T-cell (primary cell): ENCODE measurements at regions not wholly inside any gene's neighbourhood (a gene's known extent, or its start where the extent isn't known, plus 50 kb on each side); places are given as distances from the start of the nearest gene placed in this dataset.

Experiments used
- ATAC-seq, 4 experiments: fragments of 200-7000 bp in 3 of 4; fragments of 150-1000 bp in 1 of 4; cut with Tn5 transposase; replicated peaks in 1 of 4; 1 replicate in 3 of 4; 2 replicates in 1 of 4; pipeline ENCODE4 v1.10.0; 2021; ENCODE audit warnings: moderate library complexity in 3 of 4, mild to moderate bottlenecking in 2 of 4, moderate number of reproducible peaks in 1 of 4
- CTCF ChIA-PET, 2 donors: fragments of 300-600 bp; sonication (Branson Sonifier 250); formaldehyde crosslinking; loops; one replicate each; lab custom pipeline; 2022; ENCODE audit warnings: antibody characterized with exemption in 2 of 2; lab: Charles Lee
- POLR2A ChIA-PET, 2 donors: fragments of 300-600 bp; sonication (Branson Sonifier 250); formaldehyde crosslinking; loops; one replicate each; lab custom pipeline; 2022; ENCODE audit warnings: antibody characterized with exemption in 2 of 2; lab: Charles Lee
- DNase-seq, 35 experiments: peaks; one replicate each; pipeline versions ENCODE4 v3.0.0 to v3.0.0-alpha.2; 2013 to 2023
- H3K27ac ChIP-seq: one replicate; pipeline ENCODE4 v1.5.1; 2013; ENCODE audit warnings: low read length
- H3K27me3 ChIP-seq, 2 experiments: replicated peaks in 1 of 2; 1 replicate in 1 of 2; 2 replicates in 1 of 2; pipeline versions ENCODE4 v1.6.1 to v1.7.0; 2013; ENCODE audit warnings: low read length in 1 of 2, mixed read lengths in 1 of 2; ENCODE audit not compliant: control insufficient read depth in 2 of 2, insufficient read depth in 2 of 2; ENCODE audit errors: extremely low read depth in 1 of 2
- H3K36me3 ChIP-seq, 2 donors: 1 replicate in 1 of 2; 2 replicates in 1 of 2; pipeline versions ENCODE4 v1.6.1 to v1.7.0; 2013; ENCODE audit warnings: low read length in 1 of 2; ENCODE audit not compliant: control insufficient read depth in 2 of 2, insufficient read depth in 1 of 2; ENCODE audit errors: extremely low read depth in 1 of 2
- H3K4me1 ChIP-seq, 2 experiments: 1 replicate in 1 of 2; 2 replicates in 1 of 2; pipeline versions ENCODE4 v1.6.1 to v1.7.0; 2013; ENCODE audit warnings: low read length in 2 of 2, mixed read lengths in 1 of 2; ENCODE audit not compliant: insufficient read depth in 2 of 2, control insufficient read depth in 1 of 2; ENCODE audit errors: extremely low read depth in 1 of 2
- H3K4me3 ChIP-seq, 2 donors: 1 replicate in 1 of 2; 2 replicates in 1 of 2; pipeline versions ENCODE4 v1.5.1 to v1.7.0; 2013; ENCODE audit warnings: mild to moderate bottlenecking in 2 of 2, low read length in 1 of 2, moderate library complexity in 1 of 2; ENCODE audit not compliant: control insufficient read depth in 1 of 2; ENCODE audit errors: extremely low read depth in 1 of 2
- H3K9me3 ChIP-seq: 2 replicates; pipeline ENCODE4 v1.7.0; 2013
- H3K27ac Mint-ChIP-seq, 2 donors: one replicate each; pipeline ENCODE4 v1.8.0; 2020 to 2021; ENCODE audit warnings: mild to moderate bottlenecking in 2 of 2, mixed read lengths in 2 of 2
- H3K27me3 Mint-ChIP-seq, 2 donors: one replicate each; pipeline ENCODE4 v1.8.0; 2021 to 2022; ENCODE audit warnings: mixed read lengths in 2 of 2
- H3K36me3 Mint-ChIP-seq: one replicate; pipeline ENCODE4 v1.8.0; 2021; ENCODE audit warnings: mixed read lengths
- H3K4me1 Mint-ChIP-seq, 3 donors: one replicate each; pipeline ENCODE4 v1.8.0; 2020 to 2022; ENCODE audit warnings: mixed read lengths in 3 of 3, mild to moderate bottlenecking in 1 of 3
- H3K4me3 Mint-ChIP-seq, 3 donors: one replicate each; pipeline ENCODE4 v1.8.0; 2020 to 2022; ENCODE audit warnings: mild to moderate bottlenecking in 3 of 3, mixed read lengths in 3 of 3, moderate library complexity in 3 of 3
- H3K9me3 Mint-ChIP-seq, 3 donors: one replicate each; pipeline ENCODE4 v1.8.0; 2020 to 2022; ENCODE audit warnings: mixed read lengths in 3 of 3
- WGBS: methylation state at CpG from one replicate; pipeline ENCODE4 v1.1.5; 2013; ENCODE audit warnings: missing lambda C conversion rate; ENCODE audit not compliant: insufficient coverage; 5-methylcytosine and 5-hydroxymethylcytosine counted together

DNA sequence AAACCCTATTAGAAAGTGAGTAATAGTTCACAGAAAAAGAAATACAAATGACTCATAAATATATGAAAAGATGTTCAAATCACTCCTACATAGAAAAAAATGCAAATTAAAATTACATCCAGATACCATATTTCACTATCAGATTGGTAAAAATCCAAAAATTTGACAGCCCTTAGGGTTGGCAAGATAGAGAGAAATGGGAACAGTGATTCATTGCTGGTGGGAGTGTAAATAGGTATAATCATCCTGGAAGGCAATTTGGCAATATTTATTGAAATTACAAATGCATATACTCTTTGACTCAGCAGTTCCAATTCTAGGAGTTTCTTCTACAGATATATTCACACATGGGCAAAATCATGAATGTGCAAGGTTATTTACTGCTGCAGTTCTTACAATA is 273.5 kb downstream of the NR2F1-AS1 start:
- Histone ChIP-seq H3K27ac (no peak overlapping the region), H3K4me1 (no peaks in the 10 kb centered on the region), H3K9me3 (no peaks in the 10 kb centered on the region), H3K36me3 (no peaks in the 10 kb centered on the region), H3K27me3 (no peaks in the 10 kb centered on the region), H3K4me3 (no peak overlapping the region)
- Mint-ChIP-seq H3K36me3 (no peaks in the 10 kb centered on the region), H3K27me3 (peaks cover 0 to 3% of the 10 kb centered on the region in 2 donors), H3K4me1 (no peaks in the 10 kb centered on the region), H3K9me3 (peaks cover 0 to 2% (median 0%) of the 10 kb centered on the region in 3 donors), H3K4me3 (no peak overlapping the region), H3K27ac (no peak overlapping the region)
- no peak for DNase-seq
- CTCF ChIA-PET: no interaction called here
- POLR2A ChIA-PET: no interaction called here
- ATAC-seq: no peak

- H3K4me3 Mint-ChIP-seq: no peak overlapping the region
- Histone ChIP-seq H3K27ac (no peak overlapping the region), H3K27me3 (no peaks in the 10 kb centered on the region), H3K9me3 (no peaks in the 10 kb centered on the region), H3K4me3 (no peak overlapping the region), H3K36me3 (no peaks in the 10 kb centered on the region), H3K4me1 (no peaks in the 10 kb centered on the region)
- no peaks in the 10 kb centered on the region for H3K36me3 Mint-ChIP-seq
- H3K4me1 Mint-ChIP-seq: no peaks in the 10 kb centered on the region
- ChIA-PET CTCF (no interaction called here), POLR2A (no interaction called here)
- WGBS: 69% methylated on average over 2 of the region's 4 CpGs
- DNase-seq: no peak
- peaks cover 0 to 3% of the 10 kb centered on the region in 2 donors for H3K27me3 Mint-ChIP-seq
- no peak overlapping the region for H3K27ac Mint-ChIP-seq
- H3K9me3 Mint-ChIP-seq: peaks cover 0 to 2% (median 0%) of the 10 kb centered on the region in 3 donors
- no peak for ATAC-seq
Measured at GRCh38 chr5:93305984-93306383, 275.0 kb downstream of the NR2F1-AS1 start.

DNA sequence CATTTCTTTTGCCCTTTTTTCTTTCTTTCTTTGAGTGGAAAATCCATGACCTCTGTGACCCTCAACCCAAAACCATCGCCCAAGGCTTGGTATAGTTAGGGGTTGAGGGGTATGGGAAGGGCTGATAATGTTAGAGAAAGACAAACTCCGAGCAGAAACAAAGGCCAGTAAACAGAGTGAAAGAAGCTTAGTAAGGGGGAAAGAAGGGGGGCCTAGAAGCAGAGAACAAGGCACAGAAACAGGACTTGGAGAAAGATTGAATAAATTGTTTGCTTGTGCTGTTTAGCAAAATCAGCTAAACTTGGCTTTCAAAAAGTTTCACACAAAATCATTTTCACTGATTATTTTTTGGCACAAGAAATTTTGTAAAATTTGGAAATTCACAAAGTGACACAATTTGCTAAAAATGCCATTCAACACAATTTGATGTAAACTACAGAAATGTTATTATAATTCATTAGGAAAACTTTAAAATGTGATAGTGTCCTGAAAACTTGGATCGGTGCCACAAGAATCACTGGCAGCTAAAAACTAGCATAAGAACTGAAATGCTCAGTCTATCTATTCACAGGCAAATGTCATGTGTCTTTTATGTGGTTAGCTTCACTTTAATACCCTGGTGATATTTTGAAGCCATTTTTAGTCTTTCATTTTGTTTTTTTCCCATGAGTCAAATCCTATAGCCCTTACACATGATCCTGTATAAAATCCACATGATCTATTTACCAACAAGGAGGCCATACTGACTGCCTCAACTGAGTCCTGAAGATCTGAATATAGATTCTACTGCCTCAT is 276.4 kb downstream of the NR2F1-AS1 start:
- WGBS: no CpG with 5 or more reads among the region's 3 CpGs
- ATAC-seq (no peak), DNase-seq (no peak)
- no peak overlapping the region for H3K27ac Mint-ChIP-seq
- H3K36me3 ChIP-seq: no peaks in the 10 kb centered on the region
- no peaks in the 10 kb centered on the region for H3K4me1 Mint-ChIP-seq
- H3K9me3 Mint-ChIP-seq: no peaks in the 10 kb centered on the region
- ChIA-PET CTCF (no interaction called here), POLR2A (no interaction called here)
- H3K4me1 ChIP-seq: no peaks in the 10 kb centered on the region
- H3K4me3 Mint-ChIP-seq: no peak overlapping the region
- H3K27ac ChIP-seq: no peak overlapping the region
- H3K27me3 ChIP-seq: no peaks in the 10 kb centered on the region
- H3K9me3 ChIP-seq: no peaks in the 10 kb centered on the region
- H3K36me3 Mint-ChIP-seq: no peaks in the 10 kb centered on the region
- H3K27me3 Mint-ChIP-seq: peaks cover 0 to 3% of the 10 kb centered on the region in 2 donors
- H3K4me3 ChIP-seq: no peak overlapping the region

DNA sequence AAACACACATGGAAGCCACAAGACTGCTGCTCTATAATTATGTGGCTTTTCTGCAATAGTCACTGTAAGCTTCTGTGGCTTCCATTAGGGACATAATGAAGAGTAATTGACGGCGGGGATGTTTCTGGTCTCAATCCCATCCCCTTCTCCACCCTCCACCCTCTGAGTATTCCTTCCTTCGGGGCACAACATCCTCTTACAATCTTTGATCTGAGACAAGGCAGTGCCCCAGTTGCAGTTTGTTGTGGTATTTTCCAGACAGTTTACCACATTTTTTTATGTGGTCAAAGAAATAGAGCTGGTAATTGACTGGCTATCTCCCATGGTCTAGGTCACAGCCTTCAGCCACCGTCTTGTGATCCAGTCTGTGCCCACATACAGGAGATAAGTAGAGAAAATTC is 277.7 kb downstream of the NR2F1-AS1 start:
- no peaks in the 10 kb centered on the region for H3K9me3 Mint-ChIP-seq
- Histone ChIP-seq H3K27me3 (no peaks in the 10 kb centered on the region), H3K9me3 (no peaks in the 10 kb centered on the region), H3K4me1 (no peaks in the 10 kb centered on the region), H3K4me3 (no peak overlapping the region), H3K36me3 (no peaks in the 10 kb centered on the region), H3K27ac (no peak overlapping the region)
- WGBS: no CpG with 5 or more reads among the region's 4 CpGs
- POLR2A ChIA-PET: no interaction called here
- CTCF ChIA-PET: no interaction called here
- H3K27me3 Mint-ChIP-seq: no peaks in the 10 kb centered on the region
- no peaks in the 10 kb centered on the region for H3K36me3 Mint-ChIP-seq
- H3K27ac Mint-ChIP-seq: no peak overlapping the region
- no peak overlapping the region for H3K4me3 Mint-ChIP-seq
- ATAC-seq (no peak), DNase-seq (no peak)
- no peaks in the 10 kb centered on the region for H3K4me1 Mint-ChIP-seq

- CTCF ChIA-PET: no interaction called here
- H3K36me3 ChIP-seq: no peaks in the 10 kb centered on the region
- WGBS: 83% methylated on average over 1 of the region's 4 CpGs
- no peak overlapping the region for H3K27ac ChIP-seq
- no peaks in the 10 kb centered on the region for H3K27me3 Mint-ChIP-seq
- no peak overlapping the region for H3K4me3 Mint-ChIP-seq
- H3K4me1 Mint-ChIP-seq: no peaks in the 10 kb centered on the region
- no peak for ATAC-seq
- DNase-seq: no peak
- no peak overlapping the region for H3K4me3 ChIP-seq
- H3K9me3 Mint-ChIP-seq: no peaks in the 10 kb centered on the region
- H3K4me1 ChIP-seq: no peaks in the 10 kb centered on the region
- no peaks in the 10 kb centered on the region for H3K9me3 ChIP-seq
- POLR2A ChIA-PET: interaction anchor here in 1 of 2 donors (0.6 kb wide), 1 partner anchor 1649 kb away, joined by 4 read pairs; no protein-coding TSS in a partner anchor
- H3K27ac Mint-ChIP-seq: no peak overlapping the region
- H3K27me3 ChIP-seq: no peaks in the 10 kb centered on the region
- H3K36me3 Mint-ChIP-seq: no peaks in the 10 kb centered on the region
Measured at GRCh38 chr5:93302711-93303110, 278.3 kb downstream of the NR2F1-AS1 start.

GRCh38 chr5:93300945-93301344 is 280.1 kb downstream of the NR2F1-AS1 start:
- ChIA-PET CTCF (no interaction called here), POLR2A (no interaction called here)
- no peak overlapping the region for H3K27ac Mint-ChIP-seq
- H3K27ac ChIP-seq: no peak overlapping the region
- no peak for DNase-seq
- H3K4me3 Mint-ChIP-seq: no peak overlapping the region
- no peaks in the 10 kb centered on the region for H3K27me3 ChIP-seq
- H3K9me3 ChIP-seq: no peaks in the 10 kb centered on the region
- no peaks in the 10 kb centered on the region for H3K36me3 Mint-ChIP-seq
- H3K9me3 Mint-ChIP-seq: peaks cover 0 to under 1% (median 0%) of the 10 kb centered on the region in 3 donors
- no peaks in the 10 kb centered on the region for H3K27me3 Mint-ChIP-seq
- no peaks in the 10 kb centered on the region for H3K4me1 Mint-ChIP-seq
- H3K36me3 ChIP-seq: no peaks in the 10 kb centered on the region
- no peaks in the 10 kb centered on the region for H3K4me1 ChIP-seq
- ATAC-seq: no peak
- H3K4me3 ChIP-seq: no peak overlapping the region
